ENCODE measurements at regions not wholly inside any gene's neighbourhood (a gene's known extent, or its start where the extent isn't known, plus 50 kb on each side); places are given as distances from the start of the nearest gene placed in this dataset.
"Not testable (repeated sequence)": the region's sequence is repeated elsewhere in the genome, so short reads cannot be mapped to it uniquely, and the experiment has no call there.

DNA sequence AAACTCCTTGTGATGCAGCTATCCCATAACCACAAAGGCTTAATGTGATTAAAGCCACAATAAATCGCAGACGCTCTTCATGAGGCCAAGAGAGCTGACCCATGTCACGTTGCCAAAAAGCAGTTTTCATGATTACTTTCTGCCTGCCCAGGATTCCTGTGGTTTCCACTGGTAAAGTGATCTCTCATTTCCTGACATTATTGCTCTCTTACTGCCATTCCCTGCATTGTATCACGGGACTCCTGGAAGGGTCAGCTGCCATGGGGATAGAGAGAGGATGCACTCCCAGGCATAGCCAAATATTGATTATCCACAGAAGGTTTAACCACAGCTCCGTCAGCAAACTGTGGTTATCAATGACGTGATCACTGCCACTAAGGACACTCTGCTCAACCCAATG lies 103.8 kb upstream of the SLC1A3 start:
- no peak for DNase-seq
- H3K4me2 ChIP-seq (ENCODE audit: insufficient read depth, low read length) = no peak overlapping the region
- TF ChIP-seq EZH2 (IDR thresholded peaks at IDR 0.05; ENCODE audit: borderline replicate concordance, low read depth, low read length, severe bottlenecking) (no peak), CTCF (IDR thresholded peaks at IDR 0.05; ENCODE audit: borderline replicate concordance, extremely low read depth, low read length, poor library complexity, severe bottlenecking) (no peak)
- H3K79me2 ChIP-seq (ENCODE audit: insufficient read depth, low read length) = no peaks in the 10 kb centered on the region
- no peaks in the 10 kb centered on the region for H3K4me1 ChIP-seq (ENCODE audit: insufficient read depth, low read length)
- no peaks in the 10 kb centered on the region for H3K36me3 ChIP-seq (ENCODE audit: insufficient read depth, low read length)
- no peak overlapping the region for H3K9ac ChIP-seq (ENCODE audit: low read depth, low read length)
- ATAC-seq (ENCODE audit: insufficient read depth, low read depth) = no peak
- no peak overlapping the region for H3K27ac ChIP-seq (ENCODE audit: low read length)
- no peak overlapping the region for H2AFZ ChIP-seq (ENCODE audit: low read depth, low read length)
- H3K9me3 ChIP-seq (ENCODE audit: insufficient read depth, low read length, severe bottlenecking) = no peaks in the 10 kb centered on the region
- H3K27me3 ChIP-seq (ENCODE audit: insufficient read depth, low read length, poor library complexity) = peaks cover 6% of the 10 kb centered on the region
- H3K4me3 ChIP-seq (ENCODE audit: low read depth in 1 of 2, low read length in 2 of 2) = no peak overlapping the region
- H4K20me1 ChIP-seq (ENCODE audit: insufficient read depth, low read length) = no peaks in the 10 kb centered on the region

- Histone ChIP-seq H3K4me2 (ENCODE audit: insufficient read depth, low read length) (no peak overlapping the region), H3K9me3 (ENCODE audit: insufficient read depth, low read length, severe bottlenecking) (no peaks in the 10 kb centered on the region), H3K4me1 (ENCODE audit: insufficient read depth, low read length) (0 out of 2 replicates have a peak, but pooled peaks cover 3% of the 10 kb centered on the region), H2AFZ (ENCODE audit: low read depth, low read length) (no peak overlapping the region), H3K9ac (ENCODE audit: low read depth, low read length) (no peak overlapping the region), H3K27ac (ENCODE audit: low read length) (no peak overlapping the region), H3K27me3 (ENCODE audit: insufficient read depth, low read length, poor library complexity) (peaks cover 6% of the 10 kb centered on the region), H3K4me3 (ENCODE audit: low read depth in 1 of 2, low read length in 2 of 2) (no peak overlapping the region), H3K79me2 (ENCODE audit: insufficient read depth, low read length) (no peaks in the 10 kb centered on the region), H3K36me3 (ENCODE audit: insufficient read depth, low read length) (no peaks in the 10 kb centered on the region), H4K20me1 (ENCODE audit: insufficient read depth, low read length) (no peaks in the 10 kb centered on the region)
- DNase-seq = no peak
- ATAC-seq (ENCODE audit: insufficient read depth, low read depth) = no peak
- TF ChIP-seq CTCF (IDR thresholded peaks at IDR 0.05; ENCODE audit: borderline replicate concordance, extremely low read depth, low read length, poor library complexity, severe bottlenecking) (no peak), EZH2 (IDR thresholded peaks at IDR 0.05; ENCODE audit: borderline replicate concordance, low read depth, low read length, severe bottlenecking) (no peak)
Measured at GRCh38 chr5:36505021-36505420, 101.4 kb upstream of the SLC1A3 start.

DNA sequence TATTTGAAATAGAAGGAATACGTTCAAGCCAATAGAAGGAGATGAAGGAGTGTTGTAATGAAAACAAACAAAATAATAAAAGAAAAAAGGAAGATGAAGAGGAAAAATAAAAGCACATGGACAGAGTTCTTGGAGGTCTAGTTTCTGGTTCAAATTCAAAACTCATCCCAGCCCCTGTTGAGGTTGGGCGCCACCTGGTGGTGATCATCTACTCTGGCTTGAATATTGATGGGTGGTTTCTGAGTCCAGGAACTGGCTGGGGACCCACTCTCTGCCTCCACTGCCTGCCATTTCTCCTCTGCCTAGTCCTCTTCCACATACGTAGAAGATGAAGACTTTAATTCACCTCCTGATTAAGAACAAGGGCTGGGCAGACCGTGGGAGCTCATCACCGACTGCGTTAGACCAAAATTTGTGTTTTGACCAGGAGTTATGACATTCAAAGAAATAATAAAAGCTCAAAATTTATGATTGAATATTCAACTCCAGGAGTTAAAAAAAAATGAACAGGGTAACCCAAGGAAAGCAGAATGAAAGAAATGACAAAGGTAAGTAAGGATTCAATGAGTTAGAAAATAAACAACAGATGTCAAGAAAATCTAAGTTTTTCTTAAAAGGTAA lies 99.0 kb upstream of the SLC1A3 start:
- Histone ChIP-seq H3K4me2 (ENCODE audit: insufficient read depth, low read length) (no peak overlapping the region), H3K9ac (ENCODE audit: low read depth, low read length) (no peak overlapping the region), H3K27ac (ENCODE audit: low read length) (no peak overlapping the region), H3K79me2 (ENCODE audit: insufficient read depth, low read length) (no peaks in the 10 kb centered on the region), H3K9me3 (ENCODE audit: insufficient read depth, low read length, severe bottlenecking) (no peaks in the 10 kb centered on the region), H2AFZ (ENCODE audit: low read depth, low read length) (no peak overlapping the region), H3K27me3 (ENCODE audit: insufficient read depth, low read length, poor library complexity) (peaks cover 2% of the 10 kb centered on the region), H3K36me3 (ENCODE audit: insufficient read depth, low read length) (no peaks in the 10 kb centered on the region), H4K20me1 (ENCODE audit: insufficient read depth, low read length) (no peaks in the 10 kb centered on the region), H3K4me3 (ENCODE audit: low read depth in 1 of 2, low read length in 2 of 2) (no peak overlapping the region), H3K4me1 (ENCODE audit: insufficient read depth, low read length) (0 out of 2 replicates have a peak, but pooled peaks cover 3% of the 10 kb centered on the region)
- DNase-seq (peak; percentile 76), ATAC-seq (ENCODE audit: insufficient read depth, low read depth) (peak; percentile 89)
- TF ChIP-seq CTCF (IDR thresholded peaks at IDR 0.05; ENCODE audit: borderline replicate concordance, extremely low read depth, low read length, poor library complexity, severe bottlenecking) (peak; percentile 95), EZH2 (IDR thresholded peaks at IDR 0.05; ENCODE audit: borderline replicate concordance, low read depth, low read length, severe bottlenecking) (no peak)

DNA sequence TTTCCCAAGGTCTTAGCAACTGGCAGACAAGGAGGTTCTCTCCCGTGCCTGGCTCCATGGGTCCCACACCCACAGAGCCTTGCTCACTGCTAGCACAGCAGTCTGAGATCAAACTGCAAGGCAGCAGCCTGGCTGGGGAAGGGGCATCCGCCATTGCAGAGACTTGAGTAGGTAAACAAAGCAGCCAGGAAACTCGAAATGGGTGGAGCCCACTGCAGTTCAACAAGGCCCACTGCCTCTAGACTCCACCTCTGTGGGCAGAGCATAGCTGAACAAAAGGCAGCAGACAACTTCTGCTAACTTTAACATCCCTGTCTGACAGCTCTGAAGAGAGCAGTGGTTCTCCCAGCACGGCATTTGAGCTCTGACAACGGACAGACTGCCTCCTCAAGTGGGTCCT lies 98.1 kb upstream of the SLC1A3 start:
- H3K4me2 ChIP-seq (ENCODE audit: insufficient read depth, low read length); H3K9ac ChIP-seq (ENCODE audit: low read depth, low read length); H2AFZ ChIP-seq (ENCODE audit: low read depth, low read length); H3K4me3 ChIP-seq (ENCODE audit: low read depth in 1 of 2, low read length in 2 of 2); H3K27me3 ChIP-seq (ENCODE audit: insufficient read depth, low read length, poor library complexity); H3K79me2 ChIP-seq (ENCODE audit: insufficient read depth, low read length); H3K9me3 ChIP-seq (ENCODE audit: insufficient read depth, low read length, severe bottlenecking); H3K4me1 ChIP-seq (ENCODE audit: insufficient read depth, low read length); ATAC-seq (ENCODE audit: insufficient read depth, low read depth); H4K20me1 ChIP-seq (ENCODE audit: insufficient read depth, low read length); H3K27ac ChIP-seq (ENCODE audit: low read length); H3K36me3 ChIP-seq (ENCODE audit: insufficient read depth, low read length): not testable (repeated sequence)
- DNase-seq = peak; percentile 9

DNA sequence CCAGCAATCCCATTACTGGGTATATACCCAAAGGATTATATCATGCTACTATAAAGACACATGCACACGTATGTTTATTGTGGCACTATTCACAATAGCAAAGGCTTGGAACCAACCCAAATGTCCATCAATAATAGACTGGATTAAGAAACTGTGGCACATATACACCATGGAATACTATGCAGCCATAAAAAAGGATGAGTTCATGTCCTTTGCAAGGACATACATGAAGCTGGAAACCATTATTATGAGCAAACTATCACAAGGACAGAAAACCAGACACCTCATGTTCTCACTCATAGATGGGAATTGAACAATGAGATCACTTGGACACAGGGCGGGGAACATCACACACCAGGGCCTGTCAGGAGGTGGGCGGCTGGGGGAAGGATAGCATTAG lies 92.8 kb upstream of the SLC1A3 start:
- not testable (repeated sequence) for H3K4me1 ChIP-seq (ENCODE audit: insufficient read depth, low read length); H3K27ac ChIP-seq (ENCODE audit: low read length); H3K27me3 ChIP-seq (ENCODE audit: insufficient read depth, low read length, poor library complexity); H3K79me2 ChIP-seq (ENCODE audit: insufficient read depth, low read length); ATAC-seq (ENCODE audit: insufficient read depth, low read depth); H3K4me3 ChIP-seq (ENCODE audit: low read depth in 1 of 2, low read length in 2 of 2); H3K36me3 ChIP-seq (ENCODE audit: insufficient read depth, low read length); H2AFZ ChIP-seq (ENCODE audit: low read depth, low read length); H3K4me2 ChIP-seq (ENCODE audit: insufficient read depth, low read length); DNase-seq; H4K20me1 ChIP-seq (ENCODE audit: insufficient read depth, low read length); H3K9me3 ChIP-seq (ENCODE audit: insufficient read depth, low read length, severe bottlenecking); H3K9ac ChIP-seq (ENCODE audit: low read depth, low read length)
